ENCODE measurements at regions not wholly inside any gene's neighbourhood (a gene's known extent, or its start where the extent isn't known, plus 50 kb on each side); places are given as distances from the start of the nearest gene placed in this dataset.

GRCh38 chr16:6966925-6967324, 365.7 kb upstream of the RBFOX1 start:
- no peak for TF ChIP-seq CTCF (IDR thresholded peaks at IDR 0.05; ENCODE audit: low read depth, low read length)
- Histone ChIP-seq H3K27me3 (ENCODE audit: control insufficient read depth, insufficient read depth, low read length) (no peaks in the 10 kb centered on the region), H3K4me3 (ENCODE audit: low read depth, low read length) (no peak overlapping the region), H3K27ac (ENCODE audit: low read depth, low read length) (no peak overlapping the region), H3K9me3 (ENCODE audit: control insufficient read depth, insufficient read depth, low read length) (peaks cover 55% of the 10 kb centered on the region)
- CTCF ChIA-PET: no interaction called here
- POLR2A ChIA-PET: no interaction called here
- no peak for DNase-seq (ENCODE audit: low read depth, low spot score)

- Histone ChIP-seq H3K9me3 (ENCODE audit: control insufficient read depth, insufficient read depth, low read length) (peaks cover 53% of the 10 kb centered on the region), H3K27ac (ENCODE audit: low read depth, low read length) (no peak overlapping the region), H3K27me3 (ENCODE audit: control insufficient read depth, insufficient read depth, low read length) (no peaks in the 10 kb centered on the region), H3K4me3 (ENCODE audit: low read depth, low read length) (no peak overlapping the region)
- ChIA-PET CTCF (no interaction called here), POLR2A (no interaction called here)
- no peak for DNase-seq (ENCODE audit: low read depth, low spot score)
- no peak for TF ChIP-seq CTCF (IDR thresholded peaks at IDR 0.05; ENCODE audit: low read depth, low read length)
These were observed 368.0 kb upstream of the RBFOX1 start for GRCh38 chr16:6964679-6965078.

- H3K9me3 ChIP-seq (ENCODE audit: control insufficient read depth, insufficient read depth, low read length): peaks cover 48% of the 10 kb centered on the region
- TF ChIP-seq CTCF (IDR thresholded peaks at IDR 0.05; ENCODE audit: low read depth, low read length): no peak
- no peak overlapping the region for H3K4me3 ChIP-seq (ENCODE audit: low read depth, low read length)
- H3K27ac ChIP-seq (ENCODE audit: low read depth, low read length): no peak overlapping the region
- no peaks in the 10 kb centered on the region for H3K27me3 ChIP-seq (ENCODE audit: control insufficient read depth, insufficient read depth, low read length)
- ChIA-PET POLR2A (no interaction called here), CTCF (no interaction called here)
- DNase-seq (ENCODE audit: low read depth, low spot score): no peak
These were observed 370.9 kb upstream of the RBFOX1 start for GRCh38 chr16:6961704-6962103.

GRCh38 chr16:6958184-6958583, 374.5 kb upstream of the RBFOX1 start:
- TF ChIP-seq CTCF (IDR thresholded peaks at IDR 0.05; ENCODE audit: low read depth, low read length): no peak
- POLR2A ChIA-PET: no interaction called here

GRCh38 chr16:6957681-6958080, 375.0 kb upstream of the RBFOX1 start:
- H3K27ac ChIP-seq (ENCODE audit: low read depth, low read length): no peak overlapping the region
- no peak for TF ChIP-seq CTCF (IDR thresholded peaks at IDR 0.05; ENCODE audit: low read depth, low read length)
- H3K9me3 ChIP-seq (ENCODE audit: control insufficient read depth, insufficient read depth, low read length): peaks cover 32% of the 10 kb centered on the region
- no peak overlapping the region for H3K4me3 ChIP-seq (ENCODE audit: low read depth, low read length)
- no peak for DNase-seq (ENCODE audit: low read depth, low spot score)
- ChIA-PET POLR2A (no interaction called here), CTCF (no interaction called here)
- H3K27me3 ChIP-seq (ENCODE audit: control insufficient read depth, insufficient read depth, low read length): no peaks in the 10 kb centered on the region

More at GRCh38 chr16:6958184-6958583, 374.5 kb upstream of the RBFOX1 start:
- CTCF ChIA-PET: no interaction called here
- no peak overlapping the region for H3K4me3 ChIP-seq (ENCODE audit: low read depth, low read length)
- DNase-seq (ENCODE audit: low read depth, low spot score): no peak
- peaks cover 30% of the 10 kb centered on the region; the same call in 1 of the 2 replicates for H3K9me3 ChIP-seq (ENCODE audit: control insufficient read depth, insufficient read depth, low read length)
- no peak overlapping the region for H3K27ac ChIP-seq (ENCODE audit: low read depth, low read length)
- H3K27me3 ChIP-seq (ENCODE audit: control insufficient read depth, insufficient read depth, low read length): no peaks in the 10 kb centered on the region
